ENCODE measurements at regions not wholly inside any gene's neighbourhood (a gene's known extent, or its start where the extent isn't known, plus 50 kb on each side); places are given as distances from the start of the nearest gene placed in this dataset.
"Not testable (repeated sequence)": the region's sequence is repeated elsewhere in the genome, so short reads cannot be mapped to it uniquely, and the experiment has no call there.

- no peak for DNase-seq
Observed at GRCh38 chr9:31590091-31590490, 794.4 kb upstream of the ACO1 start.

DNA sequence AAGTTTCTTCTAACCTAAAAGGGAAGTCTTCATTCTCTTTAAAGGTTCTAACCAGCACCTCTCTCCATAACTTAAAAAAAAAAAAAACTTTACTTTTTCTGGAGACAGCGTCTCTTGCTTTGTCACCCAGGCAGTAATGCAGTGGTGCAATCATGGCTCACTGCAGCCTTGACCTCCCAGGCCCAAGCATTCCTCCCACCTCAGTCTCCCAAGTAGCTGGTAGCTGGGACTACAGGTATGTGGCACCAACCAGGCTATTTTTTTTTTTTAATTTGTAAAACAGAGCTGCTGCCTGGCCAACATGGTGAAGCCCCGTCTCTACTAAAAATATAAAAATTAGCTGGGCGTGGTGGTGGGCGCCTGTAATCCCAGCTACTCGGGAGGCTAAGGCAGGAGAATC, 787.4 kb upstream of the ACO1 start:
- not testable (repeated sequence) for DNase-seq

DNA sequence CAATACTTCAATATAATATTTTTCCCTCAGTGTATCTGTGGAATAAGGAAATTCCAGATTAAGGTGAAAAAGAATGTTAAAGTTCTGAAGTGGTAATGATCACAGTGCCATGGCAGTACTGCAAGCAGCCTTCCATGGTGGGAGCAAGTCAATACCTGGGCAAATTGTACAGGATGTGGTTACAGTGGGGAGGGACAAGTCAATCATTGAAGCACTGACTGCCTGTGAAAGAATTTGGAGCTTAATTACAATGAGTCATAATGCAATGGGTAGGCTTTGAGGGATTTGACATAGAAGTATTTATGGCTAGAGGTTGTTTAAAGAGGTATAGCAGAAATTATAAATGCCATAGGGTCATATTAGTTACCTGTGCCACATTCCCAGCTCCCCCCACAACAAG, 786.5 kb upstream of the ACO1 start:
- DNase-seq = no peak

GRCh38 chr9:31601666-31602065, 782.8 kb upstream of the ACO1 start:
- DNase-seq = no peak

GRCh38 chr9:31604531-31604930, 779.9 kb upstream of the ACO1 start:
- DNase-seq = no peak

DNA sequence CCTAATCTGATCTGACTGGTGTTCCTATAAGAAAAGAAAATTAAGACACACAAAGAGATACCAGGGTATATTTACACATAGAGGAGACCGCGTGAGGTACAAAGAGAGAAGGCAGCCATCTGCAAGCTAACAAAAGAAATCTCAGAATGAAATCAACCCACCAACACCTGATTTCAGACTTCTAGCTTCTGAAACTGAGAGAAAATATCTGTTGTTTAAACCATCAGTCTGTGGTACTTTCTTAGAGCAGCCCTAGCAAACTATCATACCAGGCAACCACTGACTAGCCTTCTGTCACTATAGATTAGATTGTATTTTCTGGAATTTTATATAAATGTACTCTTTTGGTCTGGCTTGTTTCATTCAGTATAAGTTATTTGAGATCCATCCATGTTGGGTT, 779.3 kb upstream of the ACO1 start:
- no peak for DNase-seq

- DNase-seq = no peak
Observed at GRCh38 chr9:31606678-31607077, 777.8 kb upstream of the ACO1 start.

- DNase-seq = no peak
Observed at GRCh38 chr9:31608416-31608815, 776.0 kb upstream of the ACO1 start.

GRCh38 chr9:31608881-31609280, 775.6 kb upstream of the ACO1 start:
- DNase-seq = no peak

- DNase-seq = no peak
Observed at GRCh38 chr9:31612336-31613030, 772.0 kb upstream of the ACO1 start.

DNA sequence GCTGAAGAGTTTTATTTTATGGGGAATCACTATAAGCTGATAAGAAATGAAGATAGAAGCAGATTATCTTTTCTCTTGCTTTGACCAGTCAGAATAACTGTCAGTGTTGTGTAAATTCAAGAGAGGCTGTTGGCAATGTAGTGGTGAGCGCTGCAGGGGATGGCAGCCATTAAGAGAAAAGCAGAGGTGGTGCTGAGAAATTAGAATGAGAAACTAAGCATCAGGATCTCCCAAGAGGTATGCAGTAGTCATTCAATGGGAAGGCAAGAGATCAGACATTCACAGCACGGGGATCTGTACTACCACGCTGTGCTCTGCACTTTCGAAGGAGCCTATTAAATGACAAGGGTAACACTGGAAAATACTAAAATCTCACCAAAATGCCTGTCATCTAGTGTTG, 768.5 kb upstream of the ACO1 start:
- DNase-seq = no peak

- DNase-seq = no peak
Observed at GRCh38 chr9:31623511-31623910, 760.9 kb upstream of the ACO1 start.

GRCh38 chr9:31629292-31629691, 755.2 kb upstream of the ACO1 start:
- no peak for DNase-seq

GRCh38 chr9:31637265-31637664, 747.2 kb upstream of the ACO1 start:
- DNase-seq = no peak

- DNase-seq = no peak
Observed at GRCh38 chr9:31637861-31638260, 746.6 kb upstream of the ACO1 start.

GRCh38 chr9:31639451-31639850, 745.0 kb upstream of the ACO1 start:
- no peak for DNase-seq

DNA sequence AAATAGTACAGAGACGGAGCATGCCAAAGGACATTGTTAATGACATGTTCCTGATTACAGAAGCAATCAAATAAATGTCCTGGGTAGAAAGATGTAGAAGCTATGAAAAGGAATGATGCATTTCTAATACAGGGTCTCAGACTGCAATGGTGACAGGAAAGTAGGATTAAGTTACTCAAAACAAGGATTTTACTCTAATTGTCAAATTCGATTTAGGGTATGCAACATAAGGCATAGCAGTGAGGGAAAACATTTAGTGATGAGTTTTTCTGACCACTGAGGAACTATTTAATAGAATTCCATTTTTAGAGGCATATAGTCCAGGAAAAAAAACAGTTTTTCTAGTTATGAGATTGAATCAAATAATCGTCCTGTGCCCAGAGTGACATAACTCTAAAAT, 715.1 kb upstream of the ACO1 start:
- DNase-seq = no peak

DNA sequence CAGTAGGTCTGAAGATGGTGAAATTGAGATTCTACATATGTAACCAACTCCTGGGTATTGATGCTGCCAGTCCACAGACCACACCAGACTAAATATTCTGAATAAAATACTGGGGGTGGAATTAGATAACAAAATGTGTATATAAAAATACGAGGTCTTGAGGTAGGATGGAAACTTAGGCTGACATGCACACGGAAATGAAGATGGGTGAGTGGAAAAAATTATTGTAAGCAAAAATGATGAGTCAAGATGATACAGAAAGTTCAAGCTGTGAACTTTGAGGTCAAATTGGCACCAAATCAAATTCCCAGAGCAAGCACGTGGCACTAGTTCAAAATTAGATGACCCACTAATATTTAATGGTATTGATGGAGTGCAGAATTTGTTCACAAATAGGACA, 713.4 kb upstream of the ACO1 start:
- DNase-seq = no peak

GRCh38 chr9:31674264-31674663, 710.2 kb upstream of the ACO1 start:
- no peak for DNase-seq

- no peak for DNase-seq
Observed at GRCh38 chr9:31677415-31677814, 707.0 kb upstream of the ACO1 start.

GRCh38 chr9:31677877-31678276, 706.6 kb upstream of the ACO1 start:
- DNase-seq = no peak

DNA sequence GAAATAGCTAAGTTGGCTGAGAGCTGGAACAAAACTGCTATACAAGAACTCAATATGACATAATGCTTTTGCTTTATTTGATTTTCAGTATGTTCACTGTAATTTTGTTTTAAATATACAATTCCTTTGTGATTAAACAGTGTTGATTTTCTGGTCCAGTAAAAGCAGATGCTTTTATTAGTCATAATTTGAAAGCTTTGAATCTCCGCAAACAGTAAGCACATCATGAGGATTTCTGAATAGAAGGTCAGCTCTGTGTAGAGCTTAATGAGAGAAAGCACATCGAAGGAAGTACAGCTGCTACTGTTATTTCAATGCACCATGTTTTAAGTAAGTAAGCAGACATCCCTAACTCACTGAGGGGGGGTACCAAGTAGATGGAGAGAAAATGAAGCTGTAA, 701.3 kb upstream of the ACO1 start:
- DNase-seq = no peak

- DNase-seq = no peak
Observed at GRCh38 chr9:31697956-31698355, 686.5 kb upstream of the ACO1 start.

DNA sequence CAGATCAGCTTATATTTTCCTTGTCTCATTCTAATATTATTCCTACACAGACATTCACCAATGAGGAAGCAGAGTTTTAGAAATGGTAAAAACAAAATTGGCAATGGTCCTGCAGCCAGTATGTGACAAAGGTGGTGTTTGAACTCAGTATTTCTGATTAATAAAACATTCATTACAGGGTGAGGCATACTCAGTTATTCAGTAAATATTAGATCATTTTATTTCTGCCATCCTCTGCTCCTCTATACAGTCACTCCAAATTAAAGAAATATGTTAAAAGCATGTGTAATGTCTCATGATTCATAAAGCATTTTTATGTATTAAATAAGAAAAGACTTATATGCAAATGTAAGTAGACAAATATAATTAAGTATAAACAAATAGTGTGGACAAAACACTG, 684.6 kb upstream of the ACO1 start:
- no peak for DNase-seq

DNA sequence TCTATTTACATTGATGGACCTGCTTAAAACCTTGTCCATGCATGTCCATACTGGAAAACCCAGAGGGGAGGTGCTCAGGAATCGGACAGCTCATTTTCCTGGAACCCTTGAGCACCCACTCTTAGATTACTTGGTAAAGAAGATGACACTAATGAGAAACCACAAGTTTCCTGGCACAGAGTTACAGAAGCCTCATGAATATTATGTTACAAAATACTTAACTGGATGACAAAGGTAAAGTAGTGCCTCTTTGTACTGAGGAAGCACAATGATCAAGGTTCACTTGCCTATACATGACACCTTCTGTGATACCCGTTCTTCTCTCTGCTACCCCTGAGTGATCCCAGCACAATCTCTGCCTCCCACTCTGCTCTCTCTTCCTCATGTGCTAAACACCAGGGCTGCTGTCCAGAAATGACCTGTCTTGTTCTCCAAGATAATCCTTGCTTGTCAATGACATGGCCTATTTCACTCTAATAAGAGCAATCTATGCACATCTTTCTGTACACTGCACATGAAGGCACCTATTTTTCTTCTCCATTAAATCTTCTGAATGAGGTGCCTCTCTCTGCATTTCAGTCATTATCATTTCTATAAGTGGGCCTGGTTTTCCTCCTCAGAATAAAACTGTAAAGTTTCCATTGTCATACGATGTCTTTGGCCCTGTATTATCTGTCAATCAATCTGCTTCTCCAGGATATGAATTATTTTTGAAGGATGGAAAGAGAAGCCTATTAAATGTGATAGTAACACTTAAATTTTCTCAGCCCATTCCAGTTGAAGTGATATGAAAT, 684.0 kb upstream of the ACO1 start:
- peak; percentile 9 for DNase-seq
